Astrocyte (in vitro differentiated cells and primary cell): ENCODE measurements at regions not wholly inside any gene's neighbourhood (a gene's known extent, or its start where the extent isn't known, plus 50 kb on each side); places are given as distances from the start of the nearest gene placed in this dataset.

Experiments used
- DNase-seq: peaks from one replicate; pipeline ENCODE4 v3.0.0-alpha.2; 2010; ENCODE audit warnings: low read depth
- FAIRE-seq: peaks from 2 replicates; lab custom pipeline; 2011; peaks lifted over from hg19 to GRCh38; lab: Jason Lieb, UNC
- H2AFZ ChIP-seq: 2 replicates; pipeline ENCODE4 v1.6.0; 2012; ENCODE audit warnings: low read depth, low read length, inconsistent platforms
- H3K27ac ChIP-seq: 2 replicates; pipeline ENCODE4 v1.5.1; 2011; ENCODE audit warnings: low read depth, low read length, inconsistent platforms
- H3K27me3 ChIP-seq: 2 replicates; pipeline ENCODE4 v1.6.0; 2011; ENCODE audit warnings: low read length, inconsistent platforms; ENCODE audit not compliant: insufficient read depth
- H3K36me3 ChIP-seq: 2 replicates; pipeline ENCODE4 v1.5.1; 2011; ENCODE audit warnings: low read length, inconsistent platforms; ENCODE audit not compliant: insufficient read depth
- H3K4me1 ChIP-seq: 2 replicates; pipeline ENCODE4 v1.5.1; 2011; ENCODE audit warnings: low read length, inconsistent platforms; ENCODE audit not compliant: insufficient read depth
- H3K4me2 ChIP-seq: 2 replicates; pipeline ENCODE4 v1.6.0; 2012; ENCODE audit warnings: low read length, inconsistent platforms
- H3K4me3 ChIP-seq: 2 replicates; pipeline ENCODE4 v1.5.1; 2011; ENCODE audit warnings: low read depth, mild to moderate bottlenecking, low read length, inconsistent platforms; ENCODE audit not compliant: insufficient read depth
- H3K79me2 ChIP-seq: 2 replicates; pipeline ENCODE4 v1.6.0; 2012; ENCODE audit warnings: mild to moderate bottlenecking, low read length, inconsistent platforms; ENCODE audit not compliant: insufficient read depth
- H3K9ac ChIP-seq: 2 replicates; pipeline ENCODE4 v1.6.0; 2012; ENCODE audit warnings: mild to moderate bottlenecking, low read length, inconsistent platforms
- H3K9me3 ChIP-seq: 2 replicates; pipeline ENCODE4 v1.5.1; 2012; ENCODE audit warnings: low read depth, mild to moderate bottlenecking, low read length, inconsistent platforms; ENCODE audit not compliant: insufficient read depth
- H4K20me1 ChIP-seq: 2 replicates; pipeline ENCODE4 v1.6.0; 2012; ENCODE audit warnings: low read length, inconsistent platforms; ENCODE audit not compliant: insufficient read depth
- H3K27ac Mint-ChIP-seq: one replicate; pipeline ENCODE4 v1.8.0; 2021; ENCODE audit warnings: mild to moderate bottlenecking, mixed read lengths; ENCODE audit not compliant: unreplicated experiment
- H3K27me3 Mint-ChIP-seq: one replicate; pipeline ENCODE4 v1.8.0; 2021; ENCODE audit warnings: low read depth, mixed read lengths; ENCODE audit not compliant: unreplicated experiment
- H3K36me3 Mint-ChIP-seq: one replicate; pipeline ENCODE4 v1.8.0; 2021; ENCODE audit warnings: low read depth, mixed read lengths; ENCODE audit not compliant: unreplicated experiment
- H3K4me1 Mint-ChIP-seq: one replicate; pipeline ENCODE4 v1.8.0; 2021; ENCODE audit warnings: low read depth, mixed read lengths; ENCODE audit not compliant: unreplicated experiment
- H3K4me3 Mint-ChIP-seq: one replicate; pipeline ENCODE4 v1.8.0; 2021; ENCODE audit warnings: mild to moderate bottlenecking, moderate library complexity, mixed read lengths; ENCODE audit not compliant: unreplicated experiment
- H3K9me3 Mint-ChIP-seq: one replicate; pipeline ENCODE4 v1.8.0; 2021; ENCODE audit warnings: mild to moderate bottlenecking, mixed read lengths; ENCODE audit not compliant: unreplicated experiment
- CTCF ChIP-seq: IDR thresholded peaks from 2 replicates; pipeline ENCODE4 v1.5.1; 2011; ENCODE audit warnings: low read depth, mild to moderate bottlenecking, inconsistent platforms, low read length, moderate library complexity; ENCODE audit not compliant: insufficient read depth
- EZH2 ChIP-seq: IDR thresholded peaks from 2 replicates; pipeline ENCODE4 v1.6.1; 2012; ENCODE audit warnings: mild to moderate bottlenecking, low read length, inconsistent platforms; ENCODE audit not compliant: insufficient read depth

- no peaks in the 10 kb centered on the region for H3K79me2 ChIP-seq
- FAIRE-seq (no peak), DNase-seq (no peak)
- Mint-ChIP-seq H3K9me3 (peaks cover 1% of the 10 kb centered on the region), H3K27me3 (peaks cover 16% of the 10 kb centered on the region), H3K27ac (no peak overlapping the region), H3K36me3 (no peaks in the 10 kb centered on the region), H3K4me3 (no peak overlapping the region), H3K4me1 (peaks cover 5% of the 10 kb centered on the region)
- no peak overlapping the region for H2AFZ ChIP-seq
- no peaks in the 10 kb centered on the region for H3K4me1 ChIP-seq
- H3K4me2 ChIP-seq = no peak overlapping the region
- no peak overlapping the region for H3K4me3 ChIP-seq
- TF ChIP-seq CTCF = no peak
- no peak for TF ChIP-seq EZH2
- H4K20me1 ChIP-seq = no peaks in the 10 kb centered on the region
- no peak overlapping the region for H3K27ac ChIP-seq
- no peak overlapping the region for H3K9ac ChIP-seq
- no peaks in the 10 kb centered on the region for H3K9me3 ChIP-seq
- no peaks in the 10 kb centered on the region for H3K27me3 ChIP-seq
- H3K36me3 ChIP-seq = no peaks in the 10 kb centered on the region
Observed at GRCh38 chr6:100121854-100122609, 128.0 kb upstream of the MCHR2 start.

- no peaks in the 10 kb centered on the region for H4K20me1 ChIP-seq
- DNase-seq = no peak
- Mint-ChIP-seq H3K4me1 (peaks cover 5% of the 10 kb centered on the region), H3K4me3 (no peak overlapping the region), H3K27ac (no peak overlapping the region), H3K9me3 (peaks cover 1% of the 10 kb centered on the region), H3K36me3 (no peaks in the 10 kb centered on the region), H3K27me3 (peaks cover 16% of the 10 kb centered on the region)
- TF ChIP-seq EZH2 (no peak), CTCF (no peak)
- H3K27me3 ChIP-seq = peaks cover 6% of the 10 kb centered on the region
- no peak overlapping the region for H3K4me3 ChIP-seq
- no peak overlapping the region for H3K27ac ChIP-seq
- no peaks in the 10 kb centered on the region for H3K4me1 ChIP-seq
- H2AFZ ChIP-seq = no peak overlapping the region
- H3K79me2 ChIP-seq = no peaks in the 10 kb centered on the region
- no peak for FAIRE-seq
- H3K4me2 ChIP-seq = no peak overlapping the region
- no peaks in the 10 kb centered on the region for H3K36me3 ChIP-seq
- H3K9ac ChIP-seq = no peak overlapping the region
- H3K9me3 ChIP-seq = no peaks in the 10 kb centered on the region
Observed at GRCh38 chr6:100119261-100119660, 125.2 kb upstream of the MCHR2 start.

GRCh38 chr6:100118301-100118700 is 124.3 kb upstream of the MCHR2 start:
- no peak overlapping the region for H3K4me3 Mint-ChIP-seq
- peaks cover 1% of the 10 kb centered on the region for H3K9me3 Mint-ChIP-seq
- H3K36me3 Mint-ChIP-seq = no peaks in the 10 kb centered on the region
- Histone ChIP-seq H3K79me2 (no peaks in the 10 kb centered on the region), H4K20me1 (no peaks in the 10 kb centered on the region), H2AFZ (no peak overlapping the region), H3K27ac (no peak overlapping the region), H3K9me3 (no peaks in the 10 kb centered on the region), H3K27me3 (peaks cover 6% of the 10 kb centered on the region), H3K36me3 (no peaks in the 10 kb centered on the region), H3K9ac (no peak overlapping the region), H3K4me2 (no peak overlapping the region), H3K4me1 (no peaks in the 10 kb centered on the region), H3K4me3 (no peak overlapping the region)
- peaks cover 5% of the 10 kb centered on the region for H3K4me1 Mint-ChIP-seq
- H3K27ac Mint-ChIP-seq = no peak overlapping the region
- FAIRE-seq = no peak
- TF ChIP-seq CTCF = no peak
- no peak for DNase-seq
- peaks cover 16% of the 10 kb centered on the region for H3K27me3 Mint-ChIP-seq
